Right cardiac atrium (tissue), 5 donors: ENCODE measurements at regions not wholly inside any gene's neighbourhood (a gene's known extent, or its start where the extent isn't known, plus 50 kb on each side); places are given as distances from the start of the nearest gene placed in this dataset.
"Not testable (repeated sequence)": the region's sequence is repeated elsewhere in the genome, so short reads cannot be mapped to it uniquely, and the experiment has no call there.

Experiments used
- ATAC-seq, 2 donors: fragments of 200-7000 bp; cut with Tn5 transposase; one replicate each; pipeline versions ENCODE4 v1.8.0 to v1.9.1; 2020; ENCODE audit warnings: moderate library complexity in 2 of 2, mild to moderate bottlenecking in 1 of 2
- DNase-seq, 3 donors: peaks; one replicate each; pipeline ENCODE4 v3.0.0-alpha.2; 2020
- H3K27ac ChIP-seq: one replicate; pipeline ENCODE4 v1.5.1; 2013; ENCODE audit warnings: mild to moderate bottlenecking, low read length, control low read depth, moderate library complexity
- H3K27me3 ChIP-seq: one replicate; pipeline ENCODE4 v1.6.1; 2013; ENCODE audit not compliant: control insufficient read depth, insufficient read depth
- H3K4me1 ChIP-seq: one replicate; pipeline ENCODE4 v1.6.1; 2013; ENCODE audit warnings: low read length; ENCODE audit not compliant: control insufficient read depth, insufficient read depth
- H3K4me3 ChIP-seq: one replicate; pipeline ENCODE4 v1.5.1; 2013; ENCODE audit warnings: low read length, control low read depth
- H3K9me3 ChIP-seq: one replicate; pipeline ENCODE4 v1.6.1; 2013; ENCODE audit warnings: low read length; ENCODE audit not compliant: control insufficient read depth
- WGBS: extraction: QIAGEN DNeasy Blood & Tissue Kit; methylation state at CpG from one replicate; pipeline ENCODE4 v1.1.7; 2013; 5-methylcytosine and 5-hydroxymethylcytosine counted together
- intact Hi-C, 4 donors: fragments of 100-400 bp; cut with DNase I; formaldehyde crosslinking; loops; one replicate each; pipeline versions ENCODE4 v1.11.0 to v1.14.0; 2022 to 2023
- donor health status: healthy with polysubstance abuse.
- donor health status: DM: no; HTN: yes; CAD: no.
- donor health status: DM: no; HTN: no; CAD: no.
- donor health status: DM: no; HTN: yes; CAD: no; lungs with severe emphysema.
- donor health status: DM: yes; HTN: yes; CAD: no.

GRCh38 chr9:31032206-31032605, 1352.2 kb upstream of the ACO1 start:
- WGBS: 84% methylated on average over 3 of the region's 3 CpGs

GRCh38 chr9:31034311-31034710, 1350.1 kb upstream of the ACO1 start:
- ATAC-seq: no peak

More at GRCh38 chr9:31032206-31032605, 1352.2 kb upstream of the ACO1 start:
- H3K4me3 ChIP-seq: no peak overlapping the region
- H3K27me3 ChIP-seq: no peaks in the 10 kb centered on the region
- H3K9me3 ChIP-seq: no peaks in the 10 kb centered on the region
- intact Hi-C loops: no loop called here
- ATAC-seq (no peak), DNase-seq (no peak)
- no peak overlapping the region for H3K27ac ChIP-seq
- no peaks in the 10 kb centered on the region for H3K4me1 ChIP-seq

GRCh38 chr9:31040564-31040963, 1343.9 kb upstream of the ACO1 start:
- ATAC-seq (no peak), DNase-seq (no peak)
- H3K9me3 ChIP-seq: no peaks in the 10 kb centered on the region
- H3K4me3 ChIP-seq: no peak overlapping the region
- no peak overlapping the region for H3K27ac ChIP-seq
- no peaks in the 10 kb centered on the region for H3K27me3 ChIP-seq
- H3K4me1 ChIP-seq: no peaks in the 10 kb centered on the region
- intact Hi-C loops: no loop called here
- 88% methylated on average over 4 of the region's 4 CpGs for WGBS

More at GRCh38 chr9:31034311-31034710, 1350.1 kb upstream of the ACO1 start:
- WGBS: 52% methylated on average over 4 of the region's 4 CpGs
- DNase-seq: no peak
- Histone ChIP-seq H3K27me3 (no peaks in the 10 kb centered on the region), H3K27ac (no peak overlapping the region), H3K9me3 (no peaks in the 10 kb centered on the region), H3K4me1 (no peaks in the 10 kb centered on the region), H3K4me3 (no peak overlapping the region)
- intact Hi-C loops: no loop called here

GRCh38 chr9:31045810-31046209, 1338.6 kb upstream of the ACO1 start:
- Histone ChIP-seq H3K27me3 (no peaks in the 10 kb centered on the region), H3K4me3 (no peak overlapping the region), H3K9me3 (no peaks in the 10 kb centered on the region), H3K4me1 (no peaks in the 10 kb centered on the region), H3K27ac (no peak overlapping the region)
- DNase-seq (no peak), ATAC-seq (no peak)
- 92% methylated on average over 1 of the region's 1 CpG for WGBS
- intact Hi-C loops: no loop called here

- intact Hi-C loops, H3K27me3 ChIP-seq, H3K27ac ChIP-seq, H3K9me3 ChIP-seq, H3K4me3 ChIP-seq, ATAC-seq, DNase-seq, H3K4me1 ChIP-seq: not testable (repeated sequence)
- WGBS: 77% methylated on average over 15 of the region's 15 CpGs
Observed at GRCh38 chr9:31061592-31061991, 1322.9 kb upstream of the ACO1 start.

GRCh38 chr9:31065691-31066090, 1318.8 kb upstream of the ACO1 start:
- DNase-seq (no peak), ATAC-seq (no peak)
- 67% methylated on average over 3 of the region's 3 CpGs for WGBS
- H3K4me1 ChIP-seq: no peaks in the 10 kb centered on the region
- intact Hi-C loops: no loop called here
- H3K4me3 ChIP-seq: no peak overlapping the region
- H3K27me3 ChIP-seq: no peaks in the 10 kb centered on the region
- no peaks in the 10 kb centered on the region for H3K9me3 ChIP-seq
- H3K27ac ChIP-seq: no peak overlapping the region

- Histone ChIP-seq H3K4me1 (no peaks in the 10 kb centered on the region), H3K9me3 (no peaks in the 10 kb centered on the region), H3K27me3 (no peaks in the 10 kb centered on the region), H3K4me3 (no peak overlapping the region), H3K27ac (no peak overlapping the region)
- no peak for ATAC-seq
- 46% methylated on average over 2 of the region's 2 CpGs for WGBS
- intact Hi-C loops: no loop called here
- no peak for DNase-seq
Observed at GRCh38 chr9:31067418-31067817, 1317.0 kb upstream of the ACO1 start.

GRCh38 chr9:31071606-31072286, 1312.7 kb upstream of the ACO1 start:
- DNase-seq (peak in 1 of 3 donors; percentile 18), ATAC-seq (no peak)
- H3K9me3 ChIP-seq: no peaks in the 10 kb centered on the region
- no peak overlapping the region for H3K4me3 ChIP-seq
- intact Hi-C loops: no loop called here
- no peaks in the 10 kb centered on the region for H3K4me1 ChIP-seq
- WGBS: 89% methylated on average over 23 of the region's 23 CpGs
- no peak overlapping the region for H3K27ac ChIP-seq
- no peaks in the 10 kb centered on the region for H3K27me3 ChIP-seq

- no peak for ATAC-seq
Observed at GRCh38 chr9:31078175-31078574, 1306.3 kb upstream of the ACO1 start.

GRCh38 chr9:31084350-31084749, 1300.1 kb upstream of the ACO1 start:
- H3K9me3 ChIP-seq: no peaks in the 10 kb centered on the region
- no peaks in the 10 kb centered on the region for H3K27me3 ChIP-seq
- ATAC-seq (no peak), DNase-seq (no peak)
- intact Hi-C loops: no loop called here
- WGBS: 55% methylated on average over 4 of the region's 4 CpGs
- H3K4me1 ChIP-seq: no peaks in the 10 kb centered on the region
- H3K27ac ChIP-seq: no peak overlapping the region
- H3K4me3 ChIP-seq: no peak overlapping the region

More at GRCh38 chr9:31078175-31078574, 1306.3 kb upstream of the ACO1 start:
- intact Hi-C loops: no loop called here
- H3K4me1 ChIP-seq: no peaks in the 10 kb centered on the region
- no peaks in the 10 kb centered on the region for H3K9me3 ChIP-seq
- no peak overlapping the region for H3K4me3 ChIP-seq
- WGBS: 70% methylated on average over 2 of the region's 2 CpGs
- DNase-seq: no peak
- no peak overlapping the region for H3K27ac ChIP-seq
- no peaks in the 10 kb centered on the region for H3K27me3 ChIP-seq

- ATAC-seq (no peak), DNase-seq (no peak)
- Histone ChIP-seq H3K27me3 (no peaks in the 10 kb centered on the region), H3K4me1 (no peaks in the 10 kb centered on the region), H3K9me3 (no peaks in the 10 kb centered on the region), H3K27ac (no peak overlapping the region), H3K4me3 (no peak overlapping the region)
- intact Hi-C loops: no loop called here
Observed at GRCh38 chr9:31089549-31090221, 1294.8 kb upstream of the ACO1 start.
